ENCODE measurements at regions not wholly inside any gene's neighbourhood (a gene's known extent, or its start where the extent isn't known, plus 50 kb on each side); places are given as distances from the start of the nearest gene placed in this dataset.

DNA sequence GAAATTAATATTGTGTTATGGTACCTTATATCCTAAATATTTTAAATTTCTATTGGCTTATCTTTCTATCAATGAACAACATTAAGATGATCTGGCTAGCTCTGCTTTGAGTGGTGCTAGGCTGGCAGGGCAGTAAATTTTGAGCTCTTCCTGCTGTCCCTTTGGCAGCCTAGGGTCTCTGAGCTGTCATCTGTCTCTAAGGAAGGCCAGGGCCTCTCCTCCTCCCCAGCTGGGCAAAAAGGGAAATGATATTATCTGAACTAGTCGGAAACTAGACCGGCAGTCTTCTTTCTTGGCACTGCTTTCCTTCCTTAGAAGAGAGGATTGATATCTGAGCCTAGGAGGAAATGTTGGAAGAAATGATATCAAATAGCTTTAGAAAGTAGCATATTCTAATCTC, 176.7 kb upstream of the BTBD3 start:
- Mint-ChIP-seq H3K9me3 (peaks cover 2% of the 10 kb centered on the region), H3K4me1 (no peaks in the 10 kb centered on the region), H3K27me3 (ENCODE audit: low read depth) (no peaks in the 10 kb centered on the region), H3K4me3 (no peak overlapping the region), H3K36me3 (ENCODE audit: low read depth) (no peaks in the 10 kb centered on the region), H3K27ac (no peak overlapping the region)
- no peak for TF ChIP-seq CTCF (IDR thresholded peaks at IDR 0.05; ENCODE audit: unreplicated experiment in 3 of 3)

GRCh38 chr20:11745145-11745544, 172.5 kb upstream of the BTBD3 start:
- TF ChIP-seq CTCF (IDR thresholded peaks at IDR 0.05; ENCODE audit: unreplicated experiment in 3 of 3) = no peak
- Mint-ChIP-seq H3K36me3 (ENCODE audit: low read depth) (no peaks in the 10 kb centered on the region), H3K27ac (no peak overlapping the region), H3K4me1 (no peaks in the 10 kb centered on the region), H3K27me3 (ENCODE audit: low read depth) (peaks cover 3% of the 10 kb centered on the region), H3K9me3 (no peaks in the 10 kb centered on the region), H3K4me3 (no peak overlapping the region)

DNA sequence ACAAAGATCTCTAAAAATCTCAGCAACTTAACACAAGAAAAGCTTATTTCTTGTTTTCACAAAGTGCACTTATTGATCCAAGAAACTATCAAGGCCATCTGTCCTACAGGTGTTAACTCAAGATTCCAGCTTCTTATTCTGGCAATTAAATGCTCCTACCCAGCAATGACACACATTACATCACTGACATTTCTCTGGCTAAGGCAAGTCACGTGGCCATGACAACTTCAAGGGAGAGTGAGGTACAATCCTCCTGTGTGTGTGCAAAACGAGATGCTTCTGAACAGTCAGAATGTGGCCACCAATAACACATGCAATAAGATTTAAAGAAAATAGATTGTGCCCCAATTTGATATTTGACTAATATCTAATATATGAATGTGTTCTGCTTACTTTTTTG, 169.3 kb upstream of the BTBD3 start:
- Mint-ChIP-seq H3K9me3 (peaks cover 6% of the 10 kb centered on the region), H3K36me3 (ENCODE audit: low read depth) (no peaks in the 10 kb centered on the region), H3K27me3 (ENCODE audit: low read depth) (peaks cover 3% of the 10 kb centered on the region), H3K4me3 (no peak overlapping the region), H3K27ac (no peak overlapping the region), H3K4me1 (no peaks in the 10 kb centered on the region)
- TF ChIP-seq CTCF (IDR thresholded peaks at IDR 0.05; ENCODE audit: unreplicated experiment in 3 of 3) = no peak

GRCh38 chr20:11752336-11752735, 165.4 kb upstream of the BTBD3 start:
- Mint-ChIP-seq H3K36me3 (ENCODE audit: low read depth) (no peaks in the 10 kb centered on the region), H3K27ac (no peak overlapping the region), H3K4me1 (no peaks in the 10 kb centered on the region), H3K27me3 (ENCODE audit: low read depth) (peaks cover 3% of the 10 kb centered on the region), H3K9me3 (peaks cover 6% of the 10 kb centered on the region), H3K4me3 (no peak overlapping the region)
- no peak for TF ChIP-seq CTCF (IDR thresholded peaks at IDR 0.05; ENCODE audit: unreplicated experiment in 3 of 3)

DNA sequence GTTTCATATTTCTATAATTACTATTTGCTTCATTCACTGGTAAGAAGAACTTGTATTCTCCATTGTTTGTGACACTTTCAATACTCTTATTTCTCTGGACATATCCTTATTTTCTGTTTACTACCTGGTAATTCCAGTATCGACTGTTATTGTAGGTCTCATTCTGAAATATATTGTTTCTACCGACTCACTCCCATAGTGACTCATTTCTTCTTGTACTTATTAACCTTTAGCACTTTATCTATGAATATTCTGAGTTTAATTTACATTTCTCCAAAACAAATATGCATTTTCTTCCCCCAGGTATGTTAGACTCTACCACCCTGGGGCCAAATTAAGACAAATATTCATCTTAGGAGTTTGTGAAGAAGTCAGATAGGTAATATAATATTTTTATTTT, 164.5 kb upstream of the BTBD3 start:
- no peak overlapping the region for H3K4me3 Mint-ChIP-seq
- H3K4me1 Mint-ChIP-seq = no peaks in the 10 kb centered on the region
- no peaks in the 10 kb centered on the region for H3K36me3 Mint-ChIP-seq (ENCODE audit: low read depth)
- peaks cover 3% of the 10 kb centered on the region for H3K27me3 Mint-ChIP-seq (ENCODE audit: low read depth)
- no peak for TF ChIP-seq CTCF (IDR thresholded peaks at IDR 0.05; ENCODE audit: unreplicated experiment in 3 of 3)
- H3K27ac Mint-ChIP-seq = no peak overlapping the region
- H3K9me3 Mint-ChIP-seq = peaks cover 6% of the 10 kb centered on the region

- H3K9me3 Mint-ChIP-seq = peaks cover 6% of the 10 kb centered on the region
Measured at GRCh38 chr20:11754451-11754850, 163.2 kb upstream of the BTBD3 start.

More at GRCh38 chr20:11754451-11754850, 163.2 kb upstream of the BTBD3 start:
- H3K4me3 Mint-ChIP-seq = no peak overlapping the region
- no peak overlapping the region for H3K27ac Mint-ChIP-seq
- TF ChIP-seq CTCF (IDR thresholded peaks at IDR 0.05; ENCODE audit: unreplicated experiment in 3 of 3) = no peak
- H3K36me3 Mint-ChIP-seq (ENCODE audit: low read depth) = no peaks in the 10 kb centered on the region
- peaks cover 3% of the 10 kb centered on the region for H3K27me3 Mint-ChIP-seq (ENCODE audit: low read depth)
- no peaks in the 10 kb centered on the region for H3K4me1 Mint-ChIP-seq

All from nephron (organoid).